ENCODE measurements at regions not wholly inside any gene's neighbourhood (a gene's known extent, or its start where the extent isn't known, plus 50 kb on each side); places are given as distances from the start of the nearest gene placed in this dataset.

DNA sequence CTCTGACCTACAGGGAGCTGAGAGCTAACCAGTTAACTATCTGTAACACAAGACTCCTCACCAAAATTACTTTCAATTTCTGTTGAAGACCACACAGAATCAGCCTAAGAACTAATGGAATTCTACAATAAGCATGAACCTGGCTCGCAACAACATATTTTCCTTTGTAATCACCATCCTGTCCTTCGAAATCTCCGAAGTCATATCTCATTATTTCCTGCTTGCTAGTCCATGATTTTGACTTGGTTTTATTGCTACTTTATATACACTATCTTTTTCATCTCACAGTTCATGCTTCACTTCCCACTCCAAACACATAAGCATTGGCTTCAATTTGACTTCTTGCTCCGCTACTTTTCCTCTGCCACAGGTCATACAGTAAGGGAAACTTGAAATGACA, 405.8 kb upstream of the FKBP1C start:
- TF ChIP-seq, protein P1, sequence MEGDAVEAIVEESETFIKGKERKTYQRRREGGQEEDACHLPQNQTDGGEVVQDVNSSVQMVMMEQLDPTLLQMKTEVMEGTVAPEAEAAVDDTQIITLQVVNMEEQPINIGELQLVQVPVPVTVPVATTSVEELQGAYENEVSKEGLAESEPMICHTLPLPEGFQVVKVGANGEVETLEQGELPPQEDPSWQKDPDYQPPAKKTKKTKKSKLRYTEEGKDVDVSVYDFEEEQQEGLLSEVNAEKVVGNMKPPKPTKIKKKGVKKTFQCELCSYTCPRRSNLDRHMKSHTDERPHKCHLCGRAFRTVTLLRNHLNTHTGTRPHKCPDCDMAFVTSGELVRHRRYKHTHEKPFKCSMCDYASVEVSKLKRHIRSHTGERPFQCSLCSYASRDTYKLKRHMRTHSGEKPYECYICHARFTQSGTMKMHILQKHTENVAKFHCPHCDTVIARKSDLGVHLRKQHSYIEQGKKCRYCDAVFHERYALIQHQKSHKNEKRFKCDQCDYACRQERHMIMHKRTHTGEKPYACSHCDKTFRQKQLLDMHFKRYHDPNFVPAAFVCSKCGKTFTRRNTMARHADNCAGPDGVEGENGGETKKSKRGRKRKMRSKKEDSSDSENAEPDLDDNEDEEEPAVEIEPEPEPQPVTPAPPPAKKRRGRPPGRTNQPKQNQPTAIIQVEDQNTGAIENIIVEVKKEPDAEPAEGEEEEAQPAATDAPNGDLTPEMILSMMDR (IDR thresholded peaks at IDR 0.05) = no peak
- no peak for TF ChIP-seq POLR2A (IDR thresholded peaks at IDR 0.05)

Measured in Peyer's patch (tissue), 4 donors.